ENCODE measurements at regions not wholly inside any gene's neighbourhood (a gene's known extent, or its start where the extent isn't known, plus 50 kb on each side); places are given as distances from the start of the nearest gene placed in this dataset.
"Not testable (repeated sequence)": the region's sequence is repeated elsewhere in the genome, so short reads cannot be mapped to it uniquely, and the experiment has no call there.

- DNase-seq = no peak
- Mint-ChIP-seq H3K4me1 (no peaks in the 10 kb centered on the region), H3K4me3 (no peak overlapping the region), H3K36me3 (no peaks in the 10 kb centered on the region), H3K27ac (no peak overlapping the region), H3K9me3 (peaks cover 0 to 22% (median 16%) of the 10 kb centered on the region in 6 donors), H3K27me3 (ENCODE audit: low read depth in 3 of 3) (peaks cover 0 to 3% (median 2%) of the 10 kb centered on the region in 3 donors)
Observed at GRCh38 chr3:118538187-118538586, 496.5 kb downstream of the IGSF11 start.

GRCh38 chr3:118539820-118540447 lies 494.7 kb downstream of the IGSF11 start:
- H3K9me3 Mint-ChIP-seq = peaks cover 0 to 20% (median 12%) of the 10 kb centered on the region in 6 donors
- not testable (repeated sequence) for H3K27me3 Mint-ChIP-seq (ENCODE audit: low read depth in 3 of 3); H3K36me3 Mint-ChIP-seq; H3K4me1 Mint-ChIP-seq; H3K27ac Mint-ChIP-seq; DNase-seq; H3K4me3 Mint-ChIP-seq

- not testable (repeated sequence) for H3K27ac Mint-ChIP-seq; H3K27me3 Mint-ChIP-seq (ENCODE audit: low read depth in 3 of 3); H3K36me3 Mint-ChIP-seq; H3K4me1 Mint-ChIP-seq; H3K4me3 Mint-ChIP-seq; DNase-seq
- H3K9me3 Mint-ChIP-seq = peaks cover under 1 to 18% (median 13%) of the 10 kb centered on the region in 6 donors
Observed at GRCh38 chr3:118540448-118540821, 494.2 kb downstream of the IGSF11 start.

GRCh38 chr3:118540826-118541225 lies 493.8 kb downstream of the IGSF11 start:
- no peaks in the 10 kb centered on the region for H3K4me1 Mint-ChIP-seq
- no peak overlapping the region for H3K27ac Mint-ChIP-seq
- no peak for DNase-seq
- no peak overlapping the region for H3K4me3 Mint-ChIP-seq
- H3K36me3 Mint-ChIP-seq = no peaks in the 10 kb centered on the region
- H3K27me3 Mint-ChIP-seq (ENCODE audit: low read depth in 3 of 3) = peaks cover 0 to 3% (median 2%) of the 10 kb centered on the region in 3 donors
- H3K9me3 Mint-ChIP-seq = peaks cover 2 to 18% (median 13%) of the 10 kb centered on the region in 6 donors

- H3K36me3 Mint-ChIP-seq = no peaks in the 10 kb centered on the region
- peaks cover 2 to 18% (median 12%) of the 10 kb centered on the region in 6 donors for H3K9me3 Mint-ChIP-seq
- no peak for DNase-seq
- H3K27ac Mint-ChIP-seq = no peak overlapping the region
- H3K27me3 Mint-ChIP-seq (ENCODE audit: low read depth in 3 of 3) = peaks cover 0 to 3% (median 2%) of the 10 kb centered on the region in 3 donors
- H3K4me1 Mint-ChIP-seq = no peaks in the 10 kb centered on the region
- no peak overlapping the region for H3K4me3 Mint-ChIP-seq
Observed at GRCh38 chr3:118541796-118542195, 492.9 kb downstream of the IGSF11 start.

- no peaks in the 10 kb centered on the region for H3K36me3 Mint-ChIP-seq
- no peak overlapping the region for H3K4me3 Mint-ChIP-seq
- no peak overlapping the region for H3K27ac Mint-ChIP-seq
- peaks cover 2 to 13% (median 10%) of the 10 kb centered on the region in 6 donors for H3K9me3 Mint-ChIP-seq
- DNase-seq = no peak
- no peaks in the 10 kb centered on the region for H3K4me1 Mint-ChIP-seq
- H3K27me3 Mint-ChIP-seq (ENCODE audit: low read depth in 3 of 3) = peaks cover 0 to 3% (median 2%) of the 10 kb centered on the region in 3 donors
Observed at GRCh38 chr3:118543832-118544231, 490.8 kb downstream of the IGSF11 start.

GRCh38 chr3:118544458-118544857 lies 490.2 kb downstream of the IGSF11 start:
- Mint-ChIP-seq H3K4me3 (no peak overlapping the region), H3K4me1 (no peaks in the 10 kb centered on the region)

GRCh38 chr3:118548434-118548833 lies 486.2 kb downstream of the IGSF11 start:
- H3K27me3 Mint-ChIP-seq (ENCODE audit: low read depth in 3 of 3) = no peaks in the 10 kb centered on the region
- H3K36me3 Mint-ChIP-seq = no peaks in the 10 kb centered on the region
- H3K4me1 Mint-ChIP-seq = no peaks in the 10 kb centered on the region
- peaks cover 0 to 8% (median 4%) of the 10 kb centered on the region in 6 donors for H3K9me3 Mint-ChIP-seq
- no peak overlapping the region for H3K27ac Mint-ChIP-seq
- DNase-seq = no peak
- no peak overlapping the region for H3K4me3 Mint-ChIP-seq

More at GRCh38 chr3:118544458-118544857, 490.2 kb downstream of the IGSF11 start:
- H3K36me3 Mint-ChIP-seq = no peaks in the 10 kb centered on the region
- H3K9me3 Mint-ChIP-seq = peaks cover 2 to 10% (median 8%) of the 10 kb centered on the region in 6 donors
- peaks cover 0 to under 1% (median 0%) of the 10 kb centered on the region in 3 donors for H3K27me3 Mint-ChIP-seq (ENCODE audit: low read depth in 3 of 3)
- no peak overlapping the region for H3K27ac Mint-ChIP-seq
- DNase-seq = no peak

- Mint-ChIP-seq H3K4me3 (no peak overlapping the region), H3K9me3 (peaks cover under 1 to 11% (median 2%) of the 10 kb centered on the region in 6 donors), H3K36me3 (no peaks in the 10 kb centered on the region), H3K4me1 (no peaks in the 10 kb centered on the region), H3K27me3 (ENCODE audit: low read depth in 3 of 3) (no peaks in the 10 kb centered on the region), H3K27ac (no peak overlapping the region)
- no peak for DNase-seq
Observed at GRCh38 chr3:118550122-118550521, 484.5 kb downstream of the IGSF11 start.

GRCh38 chr3:118550556-118550955 lies 484.1 kb downstream of the IGSF11 start:
- peaks cover 0 to 11% (median 1%) of the 10 kb centered on the region in 6 donors for H3K9me3 Mint-ChIP-seq
- no peak overlapping the region for H3K27ac Mint-ChIP-seq
- no peaks in the 10 kb centered on the region for H3K36me3 Mint-ChIP-seq
- H3K4me1 Mint-ChIP-seq = no peaks in the 10 kb centered on the region
- H3K4me3 Mint-ChIP-seq = no peak overlapping the region
- DNase-seq = no peak
- no peaks in the 10 kb centered on the region for H3K27me3 Mint-ChIP-seq (ENCODE audit: low read depth in 3 of 3)

- no peak for DNase-seq
- Mint-ChIP-seq H3K27me3 (ENCODE audit: low read depth in 3 of 3) (peaks cover 0 to 3% (median 2%) of the 10 kb centered on the region in 3 donors), H3K4me1 (no peaks in the 10 kb centered on the region), H3K4me3 (no peak overlapping the region), H3K27ac (no peak overlapping the region), H3K9me3 (peaks cover 0 to 22% (median 3%) of the 10 kb centered on the region in 6 donors), H3K36me3 (no peaks in the 10 kb centered on the region)
Observed at GRCh38 chr3:118554148-118554838, 480.4 kb downstream of the IGSF11 start.

GRCh38 chr3:118556983-118557382 lies 477.7 kb downstream of the IGSF11 start:
- Mint-ChIP-seq H3K27me3 (ENCODE audit: low read depth in 3 of 3) (peaks cover 0 to 5% (median 2%) of the 10 kb centered on the region in 3 donors), H3K9me3 (peaks cover 0 to 22% (median 8%) of the 10 kb centered on the region in 6 donors), H3K27ac (no peak overlapping the region), H3K4me3 (no peak overlapping the region), H3K36me3 (no peaks in the 10 kb centered on the region), H3K4me1 (no peaks in the 10 kb centered on the region)
- no peak for DNase-seq

GRCh38 chr3:118557513-118557912 lies 477.1 kb downstream of the IGSF11 start:
- peaks cover 0 to 22% (median 7%) of the 10 kb centered on the region in 6 donors for H3K9me3 Mint-ChIP-seq
- H3K4me1 Mint-ChIP-seq = no peaks in the 10 kb centered on the region
- H3K27ac Mint-ChIP-seq = no peak overlapping the region
- H3K27me3 Mint-ChIP-seq (ENCODE audit: low read depth in 3 of 3) = peaks cover 0 to 5% (median 2%) of the 10 kb centered on the region in 3 donors
- no peak for DNase-seq
- H3K4me3 Mint-ChIP-seq = no peak overlapping the region
- H3K36me3 Mint-ChIP-seq = no peaks in the 10 kb centered on the region

GRCh38 chr3:118559286-118559685 lies 475.4 kb downstream of the IGSF11 start:
- Mint-ChIP-seq H3K27ac (no peak overlapping the region), H3K36me3 (no peaks in the 10 kb centered on the region), H3K27me3 (ENCODE audit: low read depth in 3 of 3) (peaks cover 0 to 5% (median 2%) of the 10 kb centered on the region in 3 donors), H3K4me3 (no peak overlapping the region), H3K9me3 (peaks cover 2 to 34% (median 13%) of the 10 kb centered on the region in 6 donors), H3K4me1 (no peaks in the 10 kb centered on the region)
- DNase-seq = no peak
